ENCODE measurements at regions not wholly inside any gene's neighbourhood (a gene's known extent, or its start where the extent isn't known, plus 50 kb on each side); places are given as distances from the start of the nearest gene placed in this dataset.

DNA sequence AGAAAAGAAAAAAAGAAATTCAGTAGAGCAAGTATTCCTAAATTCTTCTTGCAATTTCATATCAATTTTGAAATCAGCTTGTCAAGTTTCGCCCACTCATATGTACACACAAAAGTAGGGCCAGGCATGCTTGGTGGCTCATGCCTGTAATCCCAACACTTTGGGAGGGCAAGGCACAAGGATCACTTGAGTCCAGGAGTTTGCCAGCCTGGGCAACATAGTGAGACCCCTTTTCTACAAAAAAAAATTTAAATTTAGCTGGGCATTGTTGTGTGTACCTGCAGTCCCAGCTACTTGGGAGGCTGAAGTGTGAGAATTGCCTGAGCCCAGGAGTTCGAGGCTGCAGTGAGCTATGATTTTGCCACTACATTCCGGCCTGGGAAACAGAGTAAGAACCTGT lies 65.4 kb downstream of the MRPL32 start:
- TF ChIP-seq, protein P1, sequence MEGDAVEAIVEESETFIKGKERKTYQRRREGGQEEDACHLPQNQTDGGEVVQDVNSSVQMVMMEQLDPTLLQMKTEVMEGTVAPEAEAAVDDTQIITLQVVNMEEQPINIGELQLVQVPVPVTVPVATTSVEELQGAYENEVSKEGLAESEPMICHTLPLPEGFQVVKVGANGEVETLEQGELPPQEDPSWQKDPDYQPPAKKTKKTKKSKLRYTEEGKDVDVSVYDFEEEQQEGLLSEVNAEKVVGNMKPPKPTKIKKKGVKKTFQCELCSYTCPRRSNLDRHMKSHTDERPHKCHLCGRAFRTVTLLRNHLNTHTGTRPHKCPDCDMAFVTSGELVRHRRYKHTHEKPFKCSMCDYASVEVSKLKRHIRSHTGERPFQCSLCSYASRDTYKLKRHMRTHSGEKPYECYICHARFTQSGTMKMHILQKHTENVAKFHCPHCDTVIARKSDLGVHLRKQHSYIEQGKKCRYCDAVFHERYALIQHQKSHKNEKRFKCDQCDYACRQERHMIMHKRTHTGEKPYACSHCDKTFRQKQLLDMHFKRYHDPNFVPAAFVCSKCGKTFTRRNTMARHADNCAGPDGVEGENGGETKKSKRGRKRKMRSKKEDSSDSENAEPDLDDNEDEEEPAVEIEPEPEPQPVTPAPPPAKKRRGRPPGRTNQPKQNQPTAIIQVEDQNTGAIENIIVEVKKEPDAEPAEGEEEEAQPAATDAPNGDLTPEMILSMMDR (IDR thresholded peaks at IDR 0.05; ENCODE audit: unreplicated experiment): no peak
- H3K36me3 Mint-ChIP-seq (ENCODE audit: low read depth, unreplicated experiment): no peaks in the 10 kb centered on the region

DNA sequence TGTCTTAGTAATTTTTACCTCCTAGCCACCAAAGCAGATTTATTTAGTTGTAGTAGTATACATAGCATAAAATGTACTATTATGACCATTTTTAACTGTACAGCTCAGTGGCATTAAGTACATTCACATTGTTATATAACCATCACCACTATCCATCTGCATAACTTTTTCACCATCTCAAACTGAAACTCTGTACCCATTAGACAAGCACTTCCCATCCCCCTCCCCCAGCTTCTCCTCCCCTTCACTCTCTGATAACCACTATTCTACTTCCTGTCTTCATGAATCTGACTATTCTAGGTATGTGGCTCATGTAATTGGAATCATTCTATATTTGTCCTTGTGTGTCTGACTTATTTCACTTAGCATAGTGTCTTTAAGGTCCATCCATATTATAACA lies 71.9 kb downstream of the MRPL32 start:
- peaks cover 2% of the 10 kb centered on the region for H3K27me3 Mint-ChIP-seq (ENCODE audit: unreplicated experiment)
- no peak overlapping the region for H3K27ac Mint-ChIP-seq (ENCODE audit: unreplicated experiment)
- H3K4me1 Mint-ChIP-seq (ENCODE audit: unreplicated experiment): no peaks in the 10 kb centered on the region
- H3K4me3 Mint-ChIP-seq (ENCODE audit: unreplicated experiment): no peak overlapping the region
- no peaks in the 10 kb centered on the region for H3K9me3 Mint-ChIP-seq (ENCODE audit: unreplicated experiment)
- TF ChIP-seq, protein P1 (IDR thresholded peaks at IDR 0.05; ENCODE audit: unreplicated experiment): no peak
- no peaks in the 10 kb centered on the region for H3K36me3 Mint-ChIP-seq (ENCODE audit: low read depth, unreplicated experiment)
- DNase-seq (ENCODE audit: low spot score): no peak

More for the DNA sequence above, 65.4 kb downstream of the MRPL32 start:
- H3K4me3 Mint-ChIP-seq (ENCODE audit: unreplicated experiment): no peak overlapping the region
- no peaks in the 10 kb centered on the region for H3K4me1 Mint-ChIP-seq (ENCODE audit: unreplicated experiment)
- no peaks in the 10 kb centered on the region for H3K9me3 Mint-ChIP-seq (ENCODE audit: unreplicated experiment)
- H3K27me3 Mint-ChIP-seq (ENCODE audit: unreplicated experiment): no peaks in the 10 kb centered on the region
- H3K27ac Mint-ChIP-seq (ENCODE audit: unreplicated experiment): no peak overlapping the region
- DNase-seq (ENCODE audit: low spot score): no peak

DNA sequence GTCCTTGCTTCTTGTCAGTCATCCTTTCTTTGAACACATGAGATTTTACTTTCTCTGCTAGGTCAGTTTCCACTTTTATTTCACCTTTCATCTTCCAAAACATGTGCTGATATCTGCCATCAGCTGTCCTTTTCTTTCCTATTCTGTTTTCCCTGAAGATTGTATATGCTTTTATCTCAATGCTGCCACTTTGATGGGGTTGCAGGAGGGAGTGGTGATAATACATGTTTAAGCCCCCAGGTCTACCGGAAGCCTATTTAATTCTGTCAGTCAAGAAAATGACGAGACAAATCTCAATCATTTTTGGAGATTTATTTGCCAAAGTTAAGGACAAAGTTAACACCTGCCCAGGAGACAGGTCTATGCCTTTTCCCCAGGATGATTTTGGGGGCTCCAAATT lies 73.8 kb downstream of the MRPL32 start:
- Mint-ChIP-seq H3K36me3 (ENCODE audit: low read depth, unreplicated experiment) (no peaks in the 10 kb centered on the region), H3K4me3 (ENCODE audit: unreplicated experiment) (no peak overlapping the region), H3K27ac (ENCODE audit: unreplicated experiment) (no peak overlapping the region), H3K9me3 (ENCODE audit: unreplicated experiment) (no peaks in the 10 kb centered on the region), H3K27me3 (ENCODE audit: unreplicated experiment) (peaks cover 2% of the 10 kb centered on the region), H3K4me1 (ENCODE audit: unreplicated experiment) (no peaks in the 10 kb centered on the region)
- DNase-seq (ENCODE audit: low spot score): no peak
- TF ChIP-seq, protein P1 (IDR thresholded peaks at IDR 0.05; ENCODE audit: unreplicated experiment): no peak

DNA sequence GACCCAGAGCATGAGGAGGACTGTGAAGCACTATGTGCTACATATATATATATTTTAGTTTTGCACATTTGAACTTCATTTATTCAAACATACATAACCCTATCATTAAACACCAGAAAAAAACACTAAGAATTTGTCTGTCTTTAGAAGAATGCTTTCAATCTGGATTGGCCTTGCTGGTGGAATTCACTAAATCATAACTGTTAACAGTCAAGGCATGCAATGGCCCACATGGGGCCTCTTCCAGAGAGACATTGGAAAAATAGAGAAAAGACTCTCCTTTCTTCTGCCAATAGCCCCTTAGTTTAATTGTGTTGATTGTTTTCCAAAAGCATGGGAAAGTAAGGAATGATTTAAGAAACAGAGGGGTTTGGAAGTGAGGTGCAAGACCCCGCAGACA lies 77.9 kb downstream of the MRPL32 start:
- H3K4me1 Mint-ChIP-seq (ENCODE audit: unreplicated experiment): no peaks in the 10 kb centered on the region
- DNase-seq (ENCODE audit: low spot score): no peak
- peaks cover 2% of the 10 kb centered on the region for H3K27me3 Mint-ChIP-seq (ENCODE audit: unreplicated experiment)
- no peaks in the 10 kb centered on the region for H3K9me3 Mint-ChIP-seq (ENCODE audit: unreplicated experiment)
- TF ChIP-seq, protein P1 (IDR thresholded peaks at IDR 0.05; ENCODE audit: unreplicated experiment): no peak
- no peak overlapping the region for H3K4me3 Mint-ChIP-seq (ENCODE audit: unreplicated experiment)
- no peak overlapping the region for H3K27ac Mint-ChIP-seq (ENCODE audit: unreplicated experiment)
- H3K36me3 Mint-ChIP-seq (ENCODE audit: low read depth, unreplicated experiment): no peaks in the 10 kb centered on the region

DNA sequence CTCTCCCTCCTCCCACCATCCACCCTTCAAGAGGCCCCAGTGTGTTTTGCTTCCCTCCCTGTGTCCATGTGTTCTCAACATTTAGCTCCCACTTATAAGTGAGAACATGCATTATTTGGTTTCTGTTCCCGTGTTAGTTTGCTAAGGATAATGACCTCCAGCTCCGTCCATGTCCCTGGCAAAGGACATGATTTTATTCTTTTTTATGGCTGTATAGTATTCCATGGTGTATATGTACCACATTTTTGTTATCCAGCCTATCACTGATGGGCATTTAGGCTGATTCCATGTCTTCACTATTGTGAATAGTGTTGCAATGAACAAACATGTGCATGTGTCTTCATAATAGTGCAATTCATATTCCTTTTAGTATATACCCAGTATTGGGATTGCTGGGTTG lies 79.7 kb downstream of the MRPL32 start:
- Mint-ChIP-seq H3K4me3 (ENCODE audit: unreplicated experiment) (no peak overlapping the region), H3K4me1 (ENCODE audit: unreplicated experiment) (no peaks in the 10 kb centered on the region)
- TF ChIP-seq, protein P1 (IDR thresholded peaks at IDR 0.05; ENCODE audit: unreplicated experiment): no peak

More for the DNA sequence above, 79.7 kb downstream of the MRPL32 start:
- Mint-ChIP-seq H3K27me3 (ENCODE audit: unreplicated experiment) (no peaks in the 10 kb centered on the region), H3K27ac (ENCODE audit: unreplicated experiment) (no peak overlapping the region), H3K9me3 (ENCODE audit: unreplicated experiment) (no peaks in the 10 kb centered on the region), H3K36me3 (ENCODE audit: low read depth, unreplicated experiment) (no peaks in the 10 kb centered on the region)
- no peak for DNase-seq (ENCODE audit: low spot score)
